ENCODE measurements at regions not wholly inside any gene's neighbourhood (a gene's known extent, or its start where the extent isn't known, plus 50 kb on each side); places are given as distances from the start of the nearest gene placed in this dataset.

- no peaks in the 10 kb centered on the region for H3K9me3 ChIP-seq
- no peak for TF ChIP-seq CTCF (IDR thresholded peaks at IDR 0.05)
- DNase-seq: no peak
- H3K4me1 ChIP-seq (ENCODE audit: low read depth): no peaks in the 10 kb centered on the region
- no peaks in the 10 kb centered on the region for H3K36me3 ChIP-seq (ENCODE audit: low read depth)
- no peak overlapping the region for H3K4me3 ChIP-seq
- no peak for ATAC-seq
- intact Hi-C loops (cut with DNase I, micrococcal nuclease): no loop called here
Measured at GRCh38 chr7:136134503-136134902, 157.3 kb upstream of the MTPN start.

GRCh38 chr7:136133551-136133950, 156.4 kb upstream of the MTPN start:
- intact Hi-C loops (cut with DNase I, micrococcal nuclease): no loop called here
- no peak for TF ChIP-seq CTCF (IDR thresholded peaks at IDR 0.05)
- Histone ChIP-seq H3K4me3 (no peak overlapping the region), H3K4me1 (ENCODE audit: low read depth) (no peaks in the 10 kb centered on the region), H3K36me3 (ENCODE audit: low read depth) (no peaks in the 10 kb centered on the region), H3K9me3 (no peaks in the 10 kb centered on the region)
- no peak for DNase-seq
- ATAC-seq: no peak

GRCh38 chr7:136131304-136131630, 154.1 kb upstream of the MTPN start:
- no peak for ATAC-seq
- H3K4me1 ChIP-seq (ENCODE audit: low read depth): no peaks in the 10 kb centered on the region
- TF ChIP-seq CTCF (IDR thresholded peaks at IDR 0.05): no peak
- no peaks in the 10 kb centered on the region for H3K36me3 ChIP-seq (ENCODE audit: low read depth)
- intact Hi-C loops (cut with DNase I, micrococcal nuclease): no loop called here
- H3K9me3 ChIP-seq: no peaks in the 10 kb centered on the region
- no peak overlapping the region for H3K4me3 ChIP-seq
- DNase-seq: no peak

- Histone ChIP-seq H3K36me3 (ENCODE audit: low read depth) (no peaks in the 10 kb centered on the region), H3K4me1 (ENCODE audit: low read depth) (no peaks in the 10 kb centered on the region), H3K4me3 (no peak overlapping the region), H3K9me3 (no peaks in the 10 kb centered on the region)
- intact Hi-C loops (cut with DNase I, micrococcal nuclease): no loop called here
- no peak for TF ChIP-seq CTCF (IDR thresholded peaks at IDR 0.05)
- ATAC-seq (no peak), DNase-seq (no peak)
Measured at GRCh38 chr7:136130511-136131303, 153.5 kb upstream of the MTPN start.

GRCh38 chr7:136128050-136128449, 150.9 kb upstream of the MTPN start:
- intact Hi-C loops (cut with DNase I, micrococcal nuclease): no loop called here
- ATAC-seq (no peak), DNase-seq (no peak)
- no peaks in the 10 kb centered on the region for H3K9me3 ChIP-seq
- no peak for TF ChIP-seq CTCF (IDR thresholded peaks at IDR 0.05)
- H3K4me3 ChIP-seq: no peak overlapping the region
- no peaks in the 10 kb centered on the region for H3K36me3 ChIP-seq (ENCODE audit: low read depth)
- H3K4me1 ChIP-seq (ENCODE audit: low read depth): no peaks in the 10 kb centered on the region

GRCh38 chr7:136123352-136123751, 146.2 kb upstream of the MTPN start:
- intact Hi-C loops (cut with DNase I, micrococcal nuclease): no loop called here

More at GRCh38 chr7:136123352-136123751, 146.2 kb upstream of the MTPN start:
- no peak for ATAC-seq
- DNase-seq: no peak
- no peaks in the 10 kb centered on the region for H3K36me3 ChIP-seq (ENCODE audit: low read depth)
- TF ChIP-seq CTCF (IDR thresholded peaks at IDR 0.05): no peak
- no peaks in the 10 kb centered on the region for H3K9me3 ChIP-seq
- H3K4me3 ChIP-seq: no peak overlapping the region
- no peaks in the 10 kb centered on the region for H3K4me1 ChIP-seq (ENCODE audit: low read depth)

All from mucosa of descending colon (tissue), 3 donors.